ENCODE measurements at regions not wholly inside any gene's neighbourhood (a gene's known extent, or its start where the extent isn't known, plus 50 kb on each side); places are given as distances from the start of the nearest gene placed in this dataset.

DNA sequence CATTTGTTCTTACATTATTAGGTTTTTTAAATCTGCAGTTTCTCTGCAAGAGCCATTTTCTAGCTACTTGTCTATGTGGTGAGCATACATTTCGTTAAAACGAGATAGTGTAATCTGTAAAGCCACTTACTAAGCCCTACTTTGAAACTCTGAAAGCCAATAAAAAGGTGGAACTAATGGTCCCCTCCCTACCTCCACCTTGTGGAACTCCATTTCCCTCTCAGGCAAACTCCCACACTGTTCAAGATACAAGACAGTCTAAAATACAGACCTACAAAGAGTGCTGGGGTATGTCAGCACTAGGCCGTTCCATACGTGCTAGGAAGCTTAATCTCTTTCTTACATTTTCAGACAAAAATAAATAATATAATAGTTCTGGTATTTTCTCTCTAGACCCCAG, 74.1 kb downstream of the DUSP6 start:
- no peak for TF ChIP-seq POLR2A (IDR thresholded peaks at IDR 0.05; ENCODE audit: low read depth, low read length)
- TF ChIP-seq POLR2AphosphoS5 (IDR thresholded peaks at IDR 0.05; ENCODE audit: low read depth, low read length): no peak
- no peak for TF ChIP-seq TAF1 (IDR thresholded peaks at IDR 0.05; ENCODE audit: borderline replicate concordance, low read depth, low read length)

Data from GM12892 (cell line).